Inflammatory macrophage treated with lipopolysaccharide for 4 hours (primary cell): ENCODE measurements at regions not wholly inside any gene's neighbourhood (a gene's known extent, or its start where the extent isn't known, plus 50 kb on each side); places are given as distances from the start of the nearest gene placed in this dataset.
"Not testable (repeated sequence)": the region's sequence is repeated elsewhere in the genome, so short reads cannot be mapped to it uniquely, and the experiment has no call there.

Experiments
- DNase-seq: peaks from one replicate; pipeline ENCODE4 v3.0.0-alpha.2; 2020

DNA sequence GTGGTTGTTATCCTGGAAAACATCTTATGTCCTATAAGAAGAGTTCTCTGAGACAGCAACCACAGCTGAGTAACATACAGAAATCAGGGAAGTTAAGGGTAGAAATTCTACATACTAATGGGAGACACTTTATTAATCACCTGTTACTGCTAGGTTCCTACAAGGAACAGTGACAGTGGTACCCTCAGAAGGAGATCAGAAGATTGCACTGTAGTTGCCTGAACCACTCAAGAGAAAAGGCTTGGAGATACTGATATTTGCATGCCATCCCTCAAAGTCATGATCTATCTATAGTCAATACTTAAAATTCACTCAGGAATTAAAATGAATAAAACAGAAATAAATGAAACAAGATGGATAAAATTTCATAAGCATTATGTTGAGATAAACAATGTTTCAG, 136.0 kb downstream of the LMLN start:
- DNase-seq: no peak

- no peak for DNase-seq
Observed at GRCh38 chr3:198097048-198097447, 137.0 kb downstream of the LMLN start.

GRCh38 chr3:198098661-198099081, 138.7 kb downstream of the LMLN start:
- not testable (repeated sequence) for DNase-seq

DNA sequence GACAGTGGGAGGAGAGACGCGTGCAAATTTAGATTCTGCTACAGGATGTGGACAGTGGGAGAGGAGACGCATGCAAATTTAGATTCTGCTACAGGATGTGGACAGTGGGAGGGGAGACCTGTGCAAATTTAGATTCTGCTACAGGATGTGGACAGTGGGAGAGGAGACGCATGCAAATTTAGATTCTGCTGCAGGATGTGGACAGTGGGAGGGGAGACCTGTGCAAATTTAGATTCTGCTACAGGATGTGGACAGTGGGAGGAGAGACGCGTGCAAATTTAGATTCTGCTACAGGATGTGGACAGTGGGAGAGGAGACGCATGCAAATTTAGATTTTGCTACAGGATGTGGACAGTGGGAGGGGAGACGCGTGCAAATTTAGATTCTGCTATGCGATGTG, 143.1 kb downstream of the LMLN start:
- DNase-seq: not testable (repeated sequence)

DNA sequence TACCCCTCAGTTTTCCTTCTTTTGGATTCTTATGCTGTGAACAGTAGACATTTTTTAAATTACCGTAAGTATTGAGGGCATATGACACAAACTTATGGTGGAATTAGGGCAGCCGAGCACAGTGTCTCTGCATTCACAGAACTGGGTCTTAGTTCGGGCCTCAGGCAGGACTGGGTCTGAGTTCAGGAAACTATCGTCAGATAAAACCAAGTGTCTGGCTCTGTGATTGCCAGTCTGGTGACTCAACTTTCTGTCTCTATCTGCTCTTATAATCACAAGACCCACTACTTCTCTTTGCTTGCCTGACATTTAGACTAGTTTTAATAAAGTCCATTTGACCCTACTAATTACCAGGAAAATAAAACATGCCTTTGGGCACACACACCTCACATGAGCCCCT, 146.2 kb downstream of the LMLN start:
- peak; percentile 33 for DNase-seq

DNA sequence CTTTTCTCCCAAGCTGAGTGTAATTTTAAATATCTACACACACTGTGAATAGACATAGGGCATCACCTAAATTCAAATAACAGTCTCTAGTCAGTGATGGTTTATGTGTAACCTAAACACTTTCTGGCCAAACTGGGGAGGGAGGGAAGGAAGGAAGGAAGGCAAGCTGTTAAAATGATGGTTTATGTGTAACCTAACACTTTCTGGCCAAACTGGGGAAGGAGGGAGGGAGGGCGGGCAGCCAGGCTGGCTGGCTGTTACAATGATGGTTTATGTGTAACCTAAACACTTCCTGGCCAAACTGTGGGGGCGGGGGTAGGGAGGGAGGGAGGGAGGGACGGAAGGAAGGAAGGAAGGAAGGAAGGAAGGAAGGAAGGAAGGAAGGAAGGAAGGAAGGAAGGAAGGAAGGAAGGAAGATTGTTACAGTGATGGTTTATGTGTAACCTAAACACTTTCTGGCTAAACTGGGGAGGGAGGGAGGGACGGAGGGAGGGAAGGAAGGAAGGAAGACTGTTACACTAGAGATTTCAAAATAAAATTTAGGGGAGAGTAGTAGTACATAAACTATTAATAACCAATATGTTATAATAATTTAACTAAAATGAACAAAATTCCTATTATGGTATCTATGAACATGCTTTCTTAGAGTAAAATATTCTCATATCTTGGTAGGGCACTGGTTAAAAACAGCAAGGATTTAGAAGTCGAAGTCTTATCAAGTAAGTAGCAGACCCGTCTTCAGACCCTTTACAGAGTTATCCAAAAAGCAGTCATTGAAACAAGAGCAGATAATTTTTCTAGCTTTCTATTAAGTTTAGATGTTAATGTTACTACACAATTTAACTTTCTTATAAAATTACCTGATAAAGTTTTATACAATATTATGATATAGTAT, 148.1 kb downstream of the LMLN start:
- no peak for DNase-seq

DNA sequence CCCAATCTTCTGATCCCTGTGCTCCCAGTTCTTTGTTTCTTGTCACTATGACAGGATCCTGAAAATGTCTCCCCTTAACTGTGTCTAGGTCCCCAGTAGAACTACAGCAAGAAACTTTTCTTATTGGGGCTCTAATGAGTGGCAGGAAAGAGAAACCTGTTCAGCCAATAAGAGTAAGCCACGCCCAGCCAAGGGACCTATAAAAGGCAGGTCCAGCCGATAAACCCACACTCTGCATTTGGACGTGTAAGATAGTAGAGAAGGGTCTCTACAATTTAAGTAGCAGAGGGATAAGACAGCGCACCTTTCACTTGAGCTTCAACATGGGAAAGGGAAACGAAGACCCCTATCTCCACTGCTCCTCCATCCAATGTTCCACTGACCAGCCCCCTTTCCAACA, 149.9 kb downstream of the LMLN start:
- no peak for DNase-seq

DNA sequence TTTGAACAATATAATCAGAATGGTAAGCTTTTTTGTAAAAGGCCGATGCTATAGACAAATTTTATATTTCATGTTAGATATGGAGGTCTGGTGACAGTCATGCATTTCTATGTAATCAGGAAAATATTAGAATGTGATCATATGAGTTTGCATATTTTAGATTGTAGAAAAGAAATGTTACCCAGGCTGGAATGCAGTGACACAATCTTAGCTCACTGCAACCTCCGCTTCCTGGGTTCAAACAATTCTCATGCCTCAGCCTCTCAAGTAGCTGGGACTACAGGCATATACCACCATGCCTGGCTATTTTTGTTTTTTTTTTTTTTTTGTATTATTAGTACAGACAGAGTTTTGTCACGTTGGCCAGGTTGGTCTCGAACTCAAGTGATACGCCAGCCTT, 152.0 kb downstream of the LMLN start:
- DNase-seq: no peak

DNA sequence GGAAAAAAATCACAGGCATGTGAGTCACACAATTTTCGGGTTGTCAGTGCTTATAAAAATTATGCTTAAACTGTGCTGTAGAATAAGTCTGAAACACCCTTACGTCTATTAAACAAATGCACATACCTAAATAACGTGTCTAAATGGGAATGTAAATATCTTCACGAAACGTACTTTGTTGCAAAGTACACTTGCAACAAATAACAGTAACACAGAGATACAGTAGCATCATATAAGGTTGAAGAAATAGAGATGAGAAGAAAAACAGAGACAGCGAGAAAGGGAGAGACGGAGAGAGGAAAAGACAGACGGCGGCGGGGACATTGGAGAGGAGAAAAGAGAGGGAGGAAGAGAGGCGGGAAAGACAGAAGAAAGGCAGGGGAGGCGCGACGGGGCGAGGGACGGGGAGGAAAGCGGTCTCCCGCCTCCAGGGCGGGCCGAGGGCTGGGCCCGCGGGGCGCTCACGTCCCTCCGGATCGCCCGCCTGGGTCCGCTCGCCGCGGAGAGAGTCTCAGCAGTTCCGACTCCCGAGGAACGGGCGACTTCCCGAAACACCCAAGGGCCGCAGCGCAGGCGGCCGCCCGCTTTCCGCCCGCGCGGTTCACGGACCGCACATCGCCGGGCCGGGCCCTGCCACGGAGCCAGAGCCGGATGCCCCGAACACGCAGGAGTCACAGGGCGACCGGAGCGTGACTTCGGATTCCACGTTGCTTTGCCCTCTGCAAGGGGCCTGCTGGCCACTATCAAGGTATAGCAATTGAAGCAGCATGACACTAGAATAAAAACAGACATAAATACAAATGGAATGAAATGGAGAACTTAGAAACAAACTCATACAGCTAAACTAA, 153.4 kb downstream of the LMLN start:
- peak; percentile 32 for DNase-seq

DNA sequence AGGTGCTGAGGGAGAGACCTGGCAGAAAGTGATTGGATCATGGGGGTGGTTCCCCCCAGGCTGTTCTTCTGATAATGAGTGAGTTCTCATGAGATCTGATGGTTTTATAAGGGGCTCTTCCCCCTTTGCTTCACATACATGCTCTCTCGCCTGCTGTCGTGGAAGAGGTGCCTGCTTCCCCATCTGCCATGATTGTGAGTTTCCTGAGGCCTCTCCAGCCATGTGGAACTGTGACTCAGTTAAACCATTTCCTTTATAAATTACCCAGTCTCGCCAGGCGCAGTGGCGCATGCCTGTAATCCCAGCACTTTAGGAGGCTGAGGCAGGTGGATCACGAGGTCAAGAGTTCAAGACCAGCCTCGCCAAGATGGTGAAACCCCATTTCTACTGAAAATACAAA, 154.5 kb downstream of the LMLN start:
- not testable (repeated sequence) for DNase-seq

DNA sequence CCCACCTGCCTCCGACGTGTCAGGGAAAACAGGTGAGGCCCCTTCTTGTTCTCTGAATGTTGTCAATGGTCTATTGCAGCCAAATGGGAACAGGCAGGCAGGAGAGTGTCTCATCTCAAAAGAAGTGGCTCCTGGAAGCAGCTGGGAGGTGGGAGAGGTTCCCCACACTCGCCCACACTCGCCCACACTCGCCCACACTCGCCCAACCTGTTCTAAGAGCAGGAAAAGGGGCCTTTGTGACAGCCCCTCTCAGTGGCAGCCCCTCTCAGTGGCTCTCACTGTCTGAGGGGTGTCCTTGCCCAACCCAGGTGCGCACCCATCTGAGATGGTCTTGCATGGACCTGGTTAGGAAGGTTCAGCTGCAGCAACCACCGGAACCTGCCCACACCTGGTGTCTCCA, 162.2 kb downstream of the LMLN start:
- DNase-seq: not testable (repeated sequence)

DNA sequence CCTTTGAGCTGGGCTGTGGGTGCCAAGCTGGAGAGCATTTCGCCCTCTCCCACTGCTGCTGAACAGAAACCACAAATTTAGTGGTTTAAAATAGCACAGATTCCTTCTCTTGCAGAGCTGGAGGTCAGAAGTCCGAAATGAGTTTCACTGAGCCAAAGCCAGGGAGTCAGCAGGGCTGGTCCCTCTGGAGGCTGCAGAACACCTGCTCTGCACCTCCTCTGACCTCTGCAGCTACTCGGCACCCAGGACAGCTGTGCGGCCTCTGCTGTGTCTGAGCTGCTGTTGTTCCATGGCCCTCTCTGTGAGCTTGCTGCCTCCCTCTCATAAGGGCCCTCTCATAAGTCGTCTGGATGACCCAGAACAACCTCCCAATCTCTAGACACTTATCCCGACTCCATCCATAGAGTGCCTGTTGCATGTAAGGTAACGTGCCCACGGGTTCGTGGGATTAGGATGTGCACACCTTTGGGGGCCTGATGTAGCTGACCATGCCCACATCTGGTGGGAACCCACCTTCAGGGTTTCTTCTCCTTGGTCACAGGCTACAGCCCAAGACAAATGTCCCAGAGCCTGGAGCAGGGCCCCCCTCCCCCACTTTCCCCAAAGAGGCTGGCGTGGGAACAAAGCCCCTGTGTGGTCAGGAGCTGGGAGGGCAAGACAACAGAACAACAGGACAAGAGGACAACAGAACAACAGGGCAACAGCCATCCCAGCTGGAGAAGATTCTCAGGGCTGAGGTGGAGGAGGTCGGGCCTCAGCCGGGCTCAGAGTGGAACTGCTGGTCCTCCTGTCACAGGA, 177.2 kb downstream of the LMLN start:
- DNase-seq: not testable (repeated sequence)

DNA sequence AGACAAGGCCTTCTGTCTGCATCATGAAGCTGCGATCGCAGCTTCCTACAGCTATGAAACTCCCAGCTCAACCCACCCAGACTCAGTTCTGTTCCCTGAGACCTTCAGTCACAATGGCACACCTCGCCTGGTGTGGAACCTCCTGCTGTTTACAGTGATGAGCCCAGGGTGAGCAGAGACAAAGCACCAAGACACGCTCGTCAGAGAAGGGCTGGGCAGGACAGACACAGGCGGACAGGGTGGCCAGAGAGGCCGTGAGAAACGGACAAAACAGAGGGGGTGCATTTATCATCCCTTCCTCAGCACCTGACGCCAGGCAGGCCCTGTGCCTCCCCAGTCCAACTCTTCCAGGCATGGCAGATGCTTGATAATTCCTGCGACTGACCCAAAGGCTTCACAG, 178.2 kb downstream of the LMLN start:
- not testable (repeated sequence) for DNase-seq

- DNase-seq: not testable (repeated sequence)
Observed at GRCh38 chr3:198139037-198139436, 179.0 kb downstream of the LMLN start.

DNA sequence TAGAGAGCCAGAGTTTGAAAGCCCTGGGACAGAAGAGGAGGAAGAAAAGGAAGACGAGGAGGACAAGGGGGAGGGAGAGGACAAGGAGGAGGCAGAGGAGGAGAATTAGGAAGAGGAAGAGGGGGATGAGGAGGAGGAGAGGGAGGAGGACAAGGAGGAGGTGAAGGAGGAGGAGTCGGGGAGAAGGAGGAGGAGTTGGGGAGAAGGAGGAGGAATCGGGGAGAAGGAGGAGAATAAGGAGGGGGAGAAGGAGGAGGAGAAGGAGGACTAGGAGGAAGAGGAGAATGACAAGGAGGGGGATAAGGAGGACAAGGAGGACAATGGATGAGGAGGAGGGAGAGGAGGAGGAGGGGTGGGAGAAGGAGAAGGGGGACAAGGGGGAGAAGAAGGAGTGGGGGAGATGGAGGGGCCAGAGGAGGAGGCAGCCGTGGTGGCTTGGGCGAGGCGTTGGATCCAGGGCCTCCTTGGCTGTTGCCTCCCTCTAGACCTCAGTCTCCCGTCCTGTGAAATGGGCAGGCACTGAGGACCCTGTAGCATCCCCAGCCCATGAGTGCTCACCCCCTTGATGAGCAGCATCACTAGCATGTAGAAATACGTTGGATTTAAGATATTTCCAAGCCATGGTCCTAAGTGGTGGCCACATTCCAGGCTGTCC, 179.6 kb downstream of the LMLN start:
- not testable (repeated sequence) for DNase-seq

DNA sequence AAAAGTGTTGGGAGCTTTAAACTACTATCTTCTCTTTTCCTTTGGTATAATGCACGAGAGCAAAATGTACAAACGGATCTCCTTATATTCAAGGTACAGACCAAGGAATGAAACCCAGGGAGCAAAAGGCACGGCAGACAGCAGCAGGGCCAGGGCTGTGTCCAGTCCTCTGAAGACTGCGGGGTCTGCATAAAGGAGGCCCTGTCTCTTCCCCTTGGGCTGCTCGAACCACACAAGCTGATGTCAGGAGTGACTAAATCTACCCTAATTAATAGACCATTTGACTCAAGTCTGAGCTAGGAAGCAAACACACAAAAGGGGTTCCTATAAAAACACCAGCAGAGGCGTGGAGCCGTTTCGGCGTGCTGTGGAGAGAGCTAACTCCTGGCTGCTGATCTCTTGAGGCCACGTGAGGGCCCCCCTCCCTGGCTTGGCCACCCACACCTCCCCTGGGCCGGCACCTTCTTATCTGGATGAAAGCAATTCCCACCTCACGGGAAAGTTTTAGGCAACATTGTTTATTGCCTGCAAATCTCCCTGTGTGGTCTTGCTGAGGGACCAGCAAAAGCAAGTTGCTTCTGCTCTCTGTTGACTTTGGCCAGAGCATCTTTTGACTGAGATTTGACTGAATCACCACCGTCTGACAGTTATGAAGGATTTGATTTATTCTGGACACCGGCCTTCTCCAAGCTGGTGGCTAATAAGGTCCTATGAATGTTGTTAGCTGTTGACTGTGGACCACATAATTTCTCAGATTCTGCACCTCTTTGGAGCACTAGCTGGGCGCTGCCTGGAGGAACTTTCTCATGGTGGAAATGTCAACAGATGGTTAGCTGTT, 183.5 kb downstream of the LMLN start:
- DNase-seq: not testable (repeated sequence)

DNA sequence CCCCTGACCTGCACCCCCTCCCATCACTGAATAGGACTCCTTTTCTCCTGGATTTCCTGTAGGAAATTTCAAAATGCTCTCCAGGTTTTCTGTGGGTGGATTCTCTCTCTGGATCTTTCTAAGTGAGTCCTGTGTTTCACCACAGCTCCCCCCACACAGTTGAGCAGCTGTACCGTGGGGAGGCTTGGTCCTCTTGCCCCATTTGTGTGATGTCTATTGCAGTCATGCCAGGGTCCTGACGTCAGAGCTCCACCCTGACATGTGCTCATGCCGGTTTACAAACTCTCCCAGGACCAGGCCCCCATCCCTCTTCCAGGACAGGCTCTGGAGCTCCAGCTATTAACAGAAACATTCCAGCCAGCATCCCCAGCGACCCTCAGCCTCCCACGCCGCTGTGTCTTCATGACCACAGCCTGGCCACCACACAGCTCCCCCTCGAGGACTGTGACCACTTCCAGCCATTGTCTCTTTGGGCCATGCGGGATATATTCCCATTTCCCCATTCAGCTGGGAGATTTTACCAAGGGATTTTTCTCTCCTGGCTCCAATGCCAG, 185.3 kb downstream of the LMLN start:
- peak; percentile 69 for DNase-seq

- not testable (repeated sequence) for DNase-seq
Observed at GRCh38 chr3:198146070-198146469, 186.1 kb downstream of the LMLN start.

DNA sequence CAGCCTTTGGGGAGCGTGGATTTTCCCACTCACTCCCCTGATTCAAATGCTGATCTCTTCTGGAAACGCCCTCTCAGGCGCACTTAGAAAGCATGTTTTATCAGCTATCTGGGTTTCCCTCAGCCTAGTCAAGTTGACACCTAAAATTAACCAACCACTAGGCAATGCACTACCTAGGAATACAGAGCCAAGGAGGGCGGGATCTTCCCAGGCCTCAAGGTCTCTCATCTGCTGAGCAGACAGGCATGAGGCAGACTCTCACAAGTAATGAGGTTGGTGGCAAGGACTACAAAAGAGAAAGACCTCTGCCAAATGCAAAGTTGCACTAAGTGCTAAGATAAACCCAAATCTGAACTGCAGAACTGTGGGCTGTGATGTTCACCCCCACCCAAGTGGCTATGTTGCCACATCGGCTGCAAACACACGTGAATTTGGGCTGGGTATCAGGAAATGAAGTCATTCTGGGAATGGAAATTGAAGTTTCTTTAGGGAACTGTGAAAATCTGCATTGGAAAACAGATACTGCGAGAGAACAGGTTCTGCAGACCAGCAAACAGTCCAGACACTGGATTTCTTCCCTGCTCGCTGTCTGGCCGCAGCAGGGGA, 186.6 kb downstream of the LMLN start:
- peak; percentile 19 for DNase-seq

- DNase-seq: not testable (repeated sequence)
Observed at GRCh38 chr3:198147213-198147612, 187.2 kb downstream of the LMLN start.

- DNase-seq: not testable (repeated sequence)
Observed at GRCh38 chr3:198147993-198148392, 188.0 kb downstream of the LMLN start.
